ENCODE measurements at regions not wholly inside any gene's neighbourhood (a gene's known extent, or its start where the extent isn't known, plus 50 kb on each side); places are given as distances from the start of the nearest gene placed in this dataset.

DNA sequence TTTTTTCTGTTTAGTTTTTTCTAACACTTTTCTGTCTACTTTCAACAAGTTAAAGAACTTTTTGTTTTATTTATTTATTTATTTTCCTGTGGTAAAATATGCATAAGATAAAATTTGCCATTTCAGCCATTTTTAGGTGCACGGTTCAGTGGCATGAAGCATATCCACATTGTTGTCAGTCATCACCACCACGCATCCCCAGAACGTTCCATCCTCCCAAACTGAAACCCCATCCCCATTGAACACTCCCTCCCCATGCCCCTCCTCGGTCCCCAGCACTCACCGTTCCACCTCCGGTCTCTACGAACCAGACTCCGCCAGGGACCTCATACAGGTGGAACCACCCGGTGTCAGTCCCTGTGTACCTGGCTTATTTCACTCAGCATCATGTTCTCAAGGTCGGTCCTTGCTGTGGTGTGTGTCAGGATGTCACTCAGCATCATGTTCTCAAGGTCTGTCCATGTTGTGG is 118.1 kb downstream of the SIK1 start (continued):
- TF ChIP-seq HMGXB4 (CRISPR knock-in tag; IDR thresholded peaks at IDR 0.05; ENCODE audit: borderline replicate concordance): no peak
- TF ChIP-seq CHD2 (IDR thresholded peaks at IDR 0.05; ENCODE audit: low read length, partially characterized antibody): no peak
- no peak for TF ChIP-seq RFX5 (IDR thresholded peaks at IDR 0.05)
- no peak for TF ChIP-seq POLR2A (IDR thresholded peaks at IDR 0.05; ENCODE audit: low read length)

DNA sequence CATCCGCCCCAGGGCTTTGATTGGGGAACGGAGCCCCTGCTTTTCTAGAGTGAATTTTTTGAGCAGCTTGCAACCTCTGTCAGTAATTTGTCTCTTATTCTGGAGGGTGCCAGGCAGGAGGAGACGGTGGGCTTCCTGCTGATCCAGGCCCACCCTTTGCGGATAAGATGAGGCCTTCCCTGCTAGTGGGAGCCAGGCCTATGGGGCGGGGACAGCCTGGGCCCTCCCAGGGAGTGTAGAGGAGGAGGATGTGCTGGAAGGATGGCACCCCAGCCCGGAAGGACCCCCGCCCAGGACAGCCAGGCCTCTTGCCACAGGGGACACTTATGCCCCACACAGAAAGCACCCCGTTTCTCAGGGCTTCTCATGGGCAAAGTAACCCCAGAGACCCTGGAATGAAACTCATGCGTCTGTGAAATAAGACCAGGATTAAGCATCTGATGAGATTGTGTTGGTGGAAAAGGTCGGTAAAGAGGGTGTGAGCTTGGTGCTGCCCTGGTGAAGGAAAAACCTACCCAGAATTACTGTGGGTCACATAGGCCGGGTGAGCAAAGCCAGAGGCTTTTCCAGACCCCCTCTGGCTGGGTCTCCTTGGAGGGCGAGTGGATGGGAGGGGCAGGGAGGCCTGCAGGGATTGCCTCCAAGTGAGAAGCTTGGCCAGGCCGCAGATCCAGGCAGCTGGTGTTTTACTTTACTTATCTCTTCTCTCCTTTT is 118.7 kb downstream of the SIK1 start:
- ChIA-PET POLR2A (no interaction called here), CTCF (interaction anchor here (1.1 kb wide), 1 partner anchor 13 kb away, joined by 4 read pairs; no protein-coding TSS in a partner anchor)
- H3K4me1 ChIP-seq: peaks cover 30% of the 10 kb centered on the region
- WGBS (ENCODE audit: missing lambda C conversion rate): 92% methylated on average over 8 of the region's 13 CpGs
- FAIRE-seq (no peak), ATAC-seq (no peak), DNase-seq (ENCODE audit: low read depth in 1 of 2, low spot score in 1 of 2) (no peak)
- H3K9me3 ChIP-seq: no peaks in the 10 kb centered on the region
- H3K4me3 ChIP-seq: no peak overlapping the region
- peak overlapping the region; percentile 67 to 86 for H3K27ac ChIP-seq
- no peak overlapping the region; the same call in 2 of the 3 replicates for H3K4me2 ChIP-seq
- TF ChIP-seq GATA3 (IDR thresholded peaks at IDR 0.05; ENCODE audit: borderline replicate concordance) (no peak), SMC3 (IDR thresholded peaks at IDR 0.05) (no peak), HMGXB4 (CRISPR knock-in tag; IDR thresholded peaks at IDR 0.05; ENCODE audit: borderline replicate concordance) (no peak), HOXA7 (CRISPR knock-in tag; IDR thresholded peaks at IDR 0.05) (no peak), HEYL (CRISPR knock-in tag; IDR thresholded peaks at IDR 0.05) (no peak), CHD2 (IDR thresholded peaks at IDR 0.05; ENCODE audit: low read length, partially characterized antibody) (no peak), CBX2 (IDR thresholded peaks at IDR 0.05; ENCODE audit: borderline replicate concordance, low read depth) (no peak), TFCP2L1 (CRISPR knock-in tag; IDR thresholded peaks at IDR 0.05) (no peak), MAX (IDR thresholded peaks at IDR 0.05) (no peak), ELK1 (IDR thresholded peaks at IDR 0.05; ENCODE audit: low read depth, low read length) (no peak), TP53 (CRISPR knock-in tag; IDR thresholded peaks at IDR 0.05) (no peak), POLR2AphosphoS2 (conservative IDR thresholded peaks at IDR 0.05; ENCODE audit: low read length) (no peak)
- TF ChIP-seq, protein P1, sequence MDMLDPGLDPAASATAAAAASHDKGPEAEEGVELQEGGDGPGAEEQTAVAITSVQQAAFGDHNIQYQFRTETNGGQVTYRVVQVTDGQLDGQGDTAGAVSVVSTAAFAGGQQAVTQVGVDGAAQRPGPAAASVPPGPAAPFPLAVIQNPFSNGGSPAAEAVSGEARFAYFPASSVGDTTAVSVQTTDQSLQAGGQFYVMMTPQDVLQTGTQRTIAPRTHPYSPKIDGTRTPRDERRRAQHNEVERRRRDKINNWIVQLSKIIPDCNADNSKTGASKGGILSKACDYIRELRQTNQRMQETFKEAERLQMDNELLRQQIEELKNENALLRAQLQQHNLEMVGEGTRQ (IDR thresholded peaks at IDR 0.05): no peak

- TF ChIP-seq CHD4 (IDR thresholded peaks at IDR 0.05; ENCODE audit: borderline replicate concordance) (no peak), HOXB5 (CRISPR knock-in tag; IDR thresholded peaks at IDR 0.05) (no peak), BHLHE40 (IDR thresholded peaks at IDR 0.05; ENCODE audit: low read depth, low read length) (no peak), CHD2 (IDR thresholded peaks at IDR 0.05; ENCODE audit: low read length, partially characterized antibody) (no peak), FOSL2 (IDR thresholded peaks at IDR 0.05) (no peak), FOSL2 (CRISPR knock-in tag; IDR thresholded peaks at IDR 0.05) (no peak), PBX3 (IDR thresholded peaks at IDR 0.05) (no peak), POLR2A (IDR thresholded peaks at IDR 0.05; ENCODE audit: low read length) (no peak), RAD21 (conservative IDR thresholded peaks at IDR 0.05 in 1 of 2, IDR thresholded peaks at IDR 0.05 in 1 of 2) (no peak)
- DNase-seq (ENCODE audit: low read depth in 1 of 2, low spot score in 1 of 2) (no peak), FAIRE-seq (no peak), ATAC-seq (no peak)
- POLR2A ChIA-PET: interaction anchor here (1.0 kb wide), 1 partner anchor 33 kb away, joined by 5 read pairs; no protein-coding TSS in a partner anchor
- H3K9me3 ChIP-seq: no peaks in the 10 kb centered on the region
- peak overlapping the region; percentile 42 for H3K4me2 ChIP-seq
- H3K27ac ChIP-seq: peak overlapping the region; percentile 67 to 86
- CTCF ChIA-PET: interaction anchor here (1.1 kb wide), 1 partner anchor 14 kb away, joined by 4 read pairs; no protein-coding TSS in a partner anchor
- peaks cover 28% of the 10 kb centered on the region for H3K4me1 ChIP-seq
- 98% methylated on average over 5 of the region's 7 CpGs for WGBS (ENCODE audit: missing lambda C conversion rate)
- no peak overlapping the region for H3K4me3 ChIP-seq
Measured at GRCh38 chr21:43307677-43308070, 119.3 kb downstream of the SIK1 start.
